Type B pancreatic cell (in vitro differentiated cells): ENCODE measurements at regions not wholly inside any gene's neighbourhood (a gene's known extent, or its start where the extent isn't known, plus 50 kb on each side); places are given as distances from the start of the nearest gene placed in this dataset.

Experiments used
- DNase-seq: peaks from one replicate; pipeline ENCODE4 v3.0.0; 2021; ENCODE audit warnings: mixed read lengths; ENCODE audit not compliant: unreplicated experiment; ENCODE audit errors: extremely low spot score
- H3K27ac Mint-ChIP-seq: 2 replicates; pipeline ENCODE4 v1.8.0; 2021; ENCODE audit warnings: mild to moderate bottlenecking, mixed read lengths
- H3K27me3 Mint-ChIP-seq: 2 replicates; pipeline ENCODE4 v1.8.0; 2021; ENCODE audit warnings: mixed read lengths
- H3K36me3 Mint-ChIP-seq: 2 replicates; pipeline ENCODE4 v1.8.0; 2021; ENCODE audit warnings: mixed read lengths
- H3K4me1 Mint-ChIP-seq: one replicate; pipeline ENCODE4 v1.8.0; 2021; ENCODE audit warnings: mixed read lengths; ENCODE audit not compliant: unreplicated experiment
- H3K4me3 Mint-ChIP-seq: 2 replicates; pipeline ENCODE4 v1.8.0; 2021; ENCODE audit warnings: mild to moderate bottlenecking, mixed read lengths
- H3K9me3 Mint-ChIP-seq: 2 replicates; pipeline ENCODE4 v1.8.0; 2021; ENCODE audit warnings: mixed read lengths
- CTCF ChIP-seq: fragments of 200-600 bp; sonication (generic); conservative IDR thresholded peaks from 2 replicates; pipeline ENCODE4 v1.5.0; 2021; ENCODE audit warnings: antibody characterized with exemption, mild to moderate bottlenecking

- no peaks in the 10 kb centered on the region for H3K27me3 Mint-ChIP-seq
- no peak overlapping the region for H3K27ac Mint-ChIP-seq
- no peak for TF ChIP-seq CTCF
- DNase-seq = no peak
- H3K4me3 Mint-ChIP-seq = no peak overlapping the region
- H3K9me3 Mint-ChIP-seq = no peaks in the 10 kb centered on the region
- H3K4me1 Mint-ChIP-seq = no peaks in the 10 kb centered on the region
- no peaks in the 10 kb centered on the region for H3K36me3 Mint-ChIP-seq
These were observed 477.1 kb upstream of the NEGR1 start for GRCh38 chr1:72759486-72759885.

GRCh38 chr1:72757843-72758242 is 475.5 kb upstream of the NEGR1 start:
- Mint-ChIP-seq H3K36me3 (no peaks in the 10 kb centered on the region), H3K4me1 (no peaks in the 10 kb centered on the region), H3K4me3 (no peak overlapping the region), H3K27me3 (no peaks in the 10 kb centered on the region), H3K27ac (no peak overlapping the region), H3K9me3 (no peaks in the 10 kb centered on the region)
- TF ChIP-seq CTCF = no peak
- no peak for DNase-seq

- H3K36me3 Mint-ChIP-seq = no peaks in the 10 kb centered on the region
- H3K27me3 Mint-ChIP-seq = no peaks in the 10 kb centered on the region
- no peak overlapping the region for H3K27ac Mint-ChIP-seq
- no peak overlapping the region for H3K4me3 Mint-ChIP-seq
- H3K4me1 Mint-ChIP-seq = no peaks in the 10 kb centered on the region
- TF ChIP-seq CTCF = no peak
- no peak for DNase-seq
- no peaks in the 10 kb centered on the region for H3K9me3 Mint-ChIP-seq
These were observed 463.1 kb upstream of the NEGR1 start for GRCh38 chr1:72745413-72745812.

- DNase-seq = no peak
- Mint-ChIP-seq H3K4me1 (no peaks in the 10 kb centered on the region), H3K4me3 (no peak overlapping the region), H3K36me3 (no peaks in the 10 kb centered on the region), H3K9me3 (no peaks in the 10 kb centered on the region), H3K27ac (no peak overlapping the region), H3K27me3 (no peaks in the 10 kb centered on the region)
- TF ChIP-seq CTCF = no peak
These were observed 452.1 kb upstream of the NEGR1 start for GRCh38 chr1:72734415-72734814.

- Mint-ChIP-seq H3K4me3 (no peak overlapping the region), H3K36me3 (no peaks in the 10 kb centered on the region), H3K27me3 (no peaks in the 10 kb centered on the region), H3K9me3 (no peaks in the 10 kb centered on the region), H3K27ac (no peak overlapping the region), H3K4me1 (no peaks in the 10 kb centered on the region)
- TF ChIP-seq CTCF = peak; percentile 56
- peak; percentile 60 for DNase-seq
These were observed 442.9 kb upstream of the NEGR1 start for GRCh38 chr1:72724951-72725861.
